ENCODE measurements at regions not wholly inside any gene's neighbourhood (a gene's known extent, or its start where the extent isn't known, plus 50 kb on each side); places are given as distances from the start of the nearest gene placed in this dataset.

DNA sequence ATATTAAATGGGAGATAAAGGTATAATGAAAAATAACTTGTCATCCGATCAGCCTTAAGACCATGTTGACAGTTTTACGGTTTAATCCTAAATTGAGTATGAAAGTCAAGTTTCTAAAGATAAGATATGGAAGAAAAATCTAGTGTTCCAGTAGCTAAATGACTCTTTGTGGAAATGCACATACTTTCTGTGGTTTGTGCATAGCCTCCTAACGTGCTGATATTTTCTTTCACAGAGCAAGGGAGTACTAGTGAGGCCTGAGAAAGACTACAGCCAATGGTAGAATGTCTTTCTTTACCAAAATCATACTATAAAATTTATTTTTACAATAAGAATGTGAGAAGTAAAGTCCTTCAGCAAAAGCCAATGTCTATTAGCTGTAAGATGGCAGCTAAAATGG, 430.6 kb upstream of the RGMA start:
- TF ChIP-seq TAF1 (IDR thresholded peaks at IDR 0.05; ENCODE audit: low read depth, low read length) (no peak), TAF7 (optimal IDR thresholded peaks at IDR 0.05; ENCODE audit: borderline replicate concordance, low read depth, low read length) (no peak)

Measured in H1 (cell line).